ENCODE measurements at regions not wholly inside any gene's neighbourhood (a gene's known extent, or its start where the extent isn't known, plus 50 kb on each side); places are given as distances from the start of the nearest gene placed in this dataset.

- TF ChIP-seq, protein P1, sequence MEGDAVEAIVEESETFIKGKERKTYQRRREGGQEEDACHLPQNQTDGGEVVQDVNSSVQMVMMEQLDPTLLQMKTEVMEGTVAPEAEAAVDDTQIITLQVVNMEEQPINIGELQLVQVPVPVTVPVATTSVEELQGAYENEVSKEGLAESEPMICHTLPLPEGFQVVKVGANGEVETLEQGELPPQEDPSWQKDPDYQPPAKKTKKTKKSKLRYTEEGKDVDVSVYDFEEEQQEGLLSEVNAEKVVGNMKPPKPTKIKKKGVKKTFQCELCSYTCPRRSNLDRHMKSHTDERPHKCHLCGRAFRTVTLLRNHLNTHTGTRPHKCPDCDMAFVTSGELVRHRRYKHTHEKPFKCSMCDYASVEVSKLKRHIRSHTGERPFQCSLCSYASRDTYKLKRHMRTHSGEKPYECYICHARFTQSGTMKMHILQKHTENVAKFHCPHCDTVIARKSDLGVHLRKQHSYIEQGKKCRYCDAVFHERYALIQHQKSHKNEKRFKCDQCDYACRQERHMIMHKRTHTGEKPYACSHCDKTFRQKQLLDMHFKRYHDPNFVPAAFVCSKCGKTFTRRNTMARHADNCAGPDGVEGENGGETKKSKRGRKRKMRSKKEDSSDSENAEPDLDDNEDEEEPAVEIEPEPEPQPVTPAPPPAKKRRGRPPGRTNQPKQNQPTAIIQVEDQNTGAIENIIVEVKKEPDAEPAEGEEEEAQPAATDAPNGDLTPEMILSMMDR (IDR thresholded peaks at IDR 0.05; ENCODE audit: low read depth, low read length), result no peak
- TF ChIP-seq EZH2phosphoT487 (IDR thresholded peaks at IDR 0.05; ENCODE audit: low read depth), result no peak
Observed at GRCh38 chr1:112328600-112328999, 67.4 kb upstream of the CTTNBP2NL start.

Measured in OCI-LY3 (cell line).